OCI-LY1 (cell line): ENCODE measurements at regions not wholly inside any gene's neighbourhood (a gene's known extent, or its start where the extent isn't known, plus 50 kb on each side); places are given as distances from the start of the nearest gene placed in this dataset.

Experiments used
- H2AFZ ChIP-seq: fragments of 200-600 bp; sonication (generic), shearing (Covaris generic); 2 replicates; pipeline ENCODE4 v1.6.0; 2014; ENCODE audit warnings: antibody characterized with exemption, mild to moderate bottlenecking, low read length
- H3F3A ChIP-seq: fragments of 200-600 bp; sonication (generic), shearing (Covaris generic); 2 replicates; pipeline ENCODE4 v1.6.0; 2014; ENCODE audit warnings: mild to moderate bottlenecking, antibody characterized with exemption, low read length, moderate library complexity; ENCODE audit not compliant: insufficient read depth
- H3K27ac ChIP-seq: fragments of 200-600 bp; sonication (generic); 2 replicates; pipeline ENCODE4 v1.5.1; 2014; ENCODE audit warnings: low read length, mixed run types, mild to moderate bottlenecking, low read depth; ENCODE audit not compliant: poor library complexity, severe bottlenecking
- H3K27me3 ChIP-seq: fragments of 200-600 bp; sonication (generic); 2 replicates; pipeline ENCODE4 v1.6.0; 2014; ENCODE audit warnings: antibody characterized with exemption, mild to moderate bottlenecking, low read length, moderate library complexity; ENCODE audit not compliant: insufficient read depth
- H3K36me3 ChIP-seq: fragments of 200-600 bp; sonication (generic); 2 replicates; pipeline ENCODE4 v1.6.1; 2014; ENCODE audit warnings: mild to moderate bottlenecking, antibody characterized with exemption, low read length, moderate library complexity, mixed read lengths; ENCODE audit not compliant: insufficient read depth
- H3K4me1 ChIP-seq: fragments of 200-600 bp; sonication (generic); 2 replicates; pipeline ENCODE4 v1.5.1; 2014; ENCODE audit warnings: mild to moderate bottlenecking, low read length, moderate library complexity; ENCODE audit not compliant: insufficient read depth, severe bottlenecking
- H3K4me2 ChIP-seq: fragments of 200-600 bp; sonication (generic), shearing (Covaris generic); 2 replicates; pipeline ENCODE4 v1.6.1; 2014; ENCODE audit warnings: low read length
- H3K4me3 ChIP-seq: fragments of 200-600 bp; sonication (generic); 2 replicates; pipeline ENCODE4 v1.5.1; 2014; ENCODE audit warnings: low read length, low read depth, mild to moderate bottlenecking, mixed read lengths; ENCODE audit not compliant: poor library complexity, severe bottlenecking
- H3K79me2 ChIP-seq: fragments of 200-600 bp; shearing (Covaris generic); 2 replicates; pipeline ENCODE4 v1.6.1; 2016; ENCODE audit warnings: mixed run types, low read length, mixed read lengths; ENCODE audit not compliant: insufficient read depth
- H3K9ac ChIP-seq: fragments of 200-600 bp; sonication (generic), shearing (Covaris generic); 2 replicates; pipeline ENCODE4 v1.6.1; 2014; ENCODE audit warnings: mild to moderate bottlenecking, low read length, mixed read lengths
- H3K9me2 ChIP-seq: fragments of 200-600 bp; sonication (generic), shearing (Covaris generic); 2 replicates; pipeline ENCODE4 v1.6.1; 2014; ENCODE audit warnings: low read depth, mild to moderate bottlenecking, low read length, mixed read lengths
- H3K9me3 ChIP-seq: fragments of 200-600 bp; shearing (Covaris generic); 2 replicates; pipeline ENCODE4 v1.6.1; 2014; ENCODE audit warnings: low read length, mixed read lengths
- H4K20me1 ChIP-seq: fragments of 200-600 bp; sonication (generic), shearing (Covaris generic); 2 replicates; pipeline ENCODE4 v1.6.0; 2016; ENCODE audit warnings: mild to moderate bottlenecking, low read length; ENCODE audit not compliant: insufficient read depth
- EZH2 ChIP-seq: fragments of 200-600 bp; sonication (generic), shearing (Covaris generic); IDR thresholded peaks from 2 replicates; pipeline ENCODE4 v1.8.0; 2017; ENCODE audit warnings: borderline replicate concordance, mixed run types, mild to moderate bottlenecking, antibody characterized with exemption, low read length, moderate library complexity, mixed read lengths
- TF ChIP-seq, protein P1 (sequence below): fragments of 200-600 bp; sonication (generic), shearing (Covaris generic); IDR thresholded peaks from 2 replicates; pipeline ENCODE4 v1.5.1; 2017; ENCODE audit warnings: mild to moderate bottlenecking, antibody characterized with exemption, low read length, moderate library complexity, mixed read lengths

DNA sequence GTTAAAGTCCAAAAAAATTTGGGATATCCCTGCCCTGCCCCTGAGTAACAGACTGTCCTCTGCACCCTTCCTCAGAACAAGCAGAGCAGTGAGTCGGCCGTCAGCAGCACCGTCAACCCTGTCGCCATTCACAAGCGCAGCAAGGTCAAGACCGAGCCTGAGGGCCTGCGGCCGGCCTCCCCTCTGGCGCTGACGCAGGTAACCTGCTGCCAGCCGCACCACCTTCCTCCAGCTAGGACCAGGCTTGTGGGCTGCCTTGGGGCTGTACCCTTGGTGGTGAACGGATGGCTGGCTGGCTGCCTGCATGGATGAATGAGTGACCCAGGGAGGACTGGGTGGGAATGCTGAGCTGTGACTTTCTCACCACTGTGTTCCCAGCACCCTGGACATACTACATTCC, 236.2 kb downstream of the GLI2 start:
- H3K27me3 ChIP-seq, result no peaks in the 10 kb centered on the region
- TF ChIP-seq, protein P1, sequence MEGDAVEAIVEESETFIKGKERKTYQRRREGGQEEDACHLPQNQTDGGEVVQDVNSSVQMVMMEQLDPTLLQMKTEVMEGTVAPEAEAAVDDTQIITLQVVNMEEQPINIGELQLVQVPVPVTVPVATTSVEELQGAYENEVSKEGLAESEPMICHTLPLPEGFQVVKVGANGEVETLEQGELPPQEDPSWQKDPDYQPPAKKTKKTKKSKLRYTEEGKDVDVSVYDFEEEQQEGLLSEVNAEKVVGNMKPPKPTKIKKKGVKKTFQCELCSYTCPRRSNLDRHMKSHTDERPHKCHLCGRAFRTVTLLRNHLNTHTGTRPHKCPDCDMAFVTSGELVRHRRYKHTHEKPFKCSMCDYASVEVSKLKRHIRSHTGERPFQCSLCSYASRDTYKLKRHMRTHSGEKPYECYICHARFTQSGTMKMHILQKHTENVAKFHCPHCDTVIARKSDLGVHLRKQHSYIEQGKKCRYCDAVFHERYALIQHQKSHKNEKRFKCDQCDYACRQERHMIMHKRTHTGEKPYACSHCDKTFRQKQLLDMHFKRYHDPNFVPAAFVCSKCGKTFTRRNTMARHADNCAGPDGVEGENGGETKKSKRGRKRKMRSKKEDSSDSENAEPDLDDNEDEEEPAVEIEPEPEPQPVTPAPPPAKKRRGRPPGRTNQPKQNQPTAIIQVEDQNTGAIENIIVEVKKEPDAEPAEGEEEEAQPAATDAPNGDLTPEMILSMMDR, result no peak
- no peak for TF ChIP-seq EZH2
- H3K4me1 ChIP-seq, result no peaks in the 10 kb centered on the region
- no peak overlapping the region for H3K4me3 ChIP-seq
- no peaks in the 10 kb centered on the region for H4K20me1 ChIP-seq
- H2AFZ ChIP-seq, result no peak overlapping the region
- H3K9ac ChIP-seq, result no peak overlapping the region
- H3K4me2 ChIP-seq, result no peak overlapping the region
- H3K27ac ChIP-seq, result no peak overlapping the region
- no peaks in the 10 kb centered on the region for H3K9me3 ChIP-seq
- no peaks in the 10 kb centered on the region for H3F3A ChIP-seq
- no peaks in the 10 kb centered on the region for H3K9me2 ChIP-seq
- H3K36me3 ChIP-seq, result no peaks in the 10 kb centered on the region
- H3K79me2 ChIP-seq, result no peaks in the 10 kb centered on the region

DNA sequence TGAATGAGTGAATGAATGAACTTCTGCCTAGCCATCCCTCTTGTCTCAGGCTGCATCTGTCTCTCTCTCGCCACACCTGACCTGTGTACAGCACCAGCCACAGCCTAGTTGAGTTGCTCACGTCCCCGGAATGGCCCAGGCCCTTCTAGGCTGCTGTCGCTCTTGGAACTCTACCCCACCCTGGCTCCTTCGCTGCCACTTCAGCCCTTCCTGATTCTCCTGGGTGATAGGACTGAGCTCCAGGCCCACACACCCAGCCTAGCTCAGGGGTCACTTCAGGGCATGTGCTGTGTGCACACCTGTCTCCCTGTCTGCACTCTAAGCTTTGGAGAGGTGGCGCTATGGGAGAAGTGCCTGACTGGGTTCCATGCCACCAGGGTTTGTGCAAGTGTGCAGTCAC, 236.6 kb downstream of the GLI2 start:
- Histone ChIP-seq H3K27ac (no peak overlapping the region), H3K79me2 (no peaks in the 10 kb centered on the region), H3K4me1 (no peaks in the 10 kb centered on the region), H4K20me1 (no peaks in the 10 kb centered on the region), H3K9me3 (no peaks in the 10 kb centered on the region), H3K9ac (no peak overlapping the region), H2AFZ (no peak overlapping the region), H3K36me3 (no peaks in the 10 kb centered on the region), H3K4me2 (no peak overlapping the region), H3K4me3 (no peak overlapping the region), H3K27me3 (no peaks in the 10 kb centered on the region), H3F3A (no peaks in the 10 kb centered on the region), H3K9me2 (no peaks in the 10 kb centered on the region)
- TF ChIP-seq EZH2, result no peak
- TF ChIP-seq, protein P1, result no peak

DNA sequence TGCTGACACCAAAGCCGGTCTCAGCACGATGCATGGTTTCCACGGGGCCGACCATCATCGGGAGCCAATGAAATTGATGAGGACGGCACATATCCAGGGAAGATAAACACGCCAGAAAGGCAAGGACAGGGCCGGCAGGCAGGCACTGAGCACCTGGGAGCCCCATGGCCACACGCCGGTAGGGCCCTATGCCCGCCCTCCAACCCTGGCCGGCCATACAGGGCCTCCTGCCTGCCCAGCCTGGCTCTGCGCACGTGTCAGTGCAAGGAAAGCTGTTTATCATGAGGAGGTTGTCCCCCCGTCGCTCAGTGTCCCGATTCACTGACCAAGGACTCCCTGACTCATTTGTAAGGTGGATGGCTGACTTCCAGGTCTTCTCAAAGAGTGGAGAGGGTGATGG, 237.5 kb downstream of the GLI2 start:
- no peak overlapping the region for H2AFZ ChIP-seq
- H3K9me3 ChIP-seq, result no peaks in the 10 kb centered on the region
- no peaks in the 10 kb centered on the region for H3K4me1 ChIP-seq
- H4K20me1 ChIP-seq, result no peaks in the 10 kb centered on the region
- no peaks in the 10 kb centered on the region for H3K79me2 ChIP-seq
- H3K27ac ChIP-seq, result no peak overlapping the region
- H3K36me3 ChIP-seq, result no peaks in the 10 kb centered on the region
- H3K27me3 ChIP-seq, result no peaks in the 10 kb centered on the region
- no peaks in the 10 kb centered on the region for H3K9me2 ChIP-seq
- H3F3A ChIP-seq, result no peaks in the 10 kb centered on the region
- H3K4me3 ChIP-seq, result no peak overlapping the region
- no peak overlapping the region for H3K4me2 ChIP-seq
- H3K9ac ChIP-seq, result no peak overlapping the region
- TF ChIP-seq, protein P1, result no peak
- TF ChIP-seq EZH2, result no peak
